Gastroesophageal sphincter (tissue), 3 donors: ENCODE measurements at regions not wholly inside any gene's neighbourhood (a gene's known extent, or its start where the extent isn't known, plus 50 kb on each side); places are given as distances from the start of the nearest gene placed in this dataset.

Source experiments
- CTCF ChIP-seq, 4 experiments: fragments of 200-600 bp in 2 of 4; fragments of 450-650 bp in 2 of 4; sonication (generic) in 1 of 4; IDR thresholded peaks; one replicate each; pipeline ENCODE4 v1.5.1; 2017 to 2019; ENCODE audit warnings: antibody characterized with exemption in 4 of 4, mild to moderate bottlenecking in 2 of 4, moderate library complexity in 2 of 4
- EP300 ChIP-seq: sonication (generic); formaldehyde crosslinking; IDR thresholded peaks from one replicate; pipeline ENCODE4 v1.6.1; 2017; ENCODE audit warnings: antibody characterized with exemption, mild to moderate bottlenecking
- POLR2A ChIP-seq, 2 donors: fragments of 450-650 bp; IDR thresholded peaks; one replicate each; pipeline ENCODE4 v1.6.1; 2017; ENCODE audit warnings: antibody characterized with exemption in 2 of 2, mild to moderate bottlenecking in 2 of 2, moderate library complexity in 1 of 2
- POLR2AphosphoS5 ChIP-seq: sonication (generic); formaldehyde crosslinking; IDR thresholded peaks from one replicate; pipeline ENCODE4 v1.6.1; 2017; ENCODE audit warnings: antibody characterized with exemption

DNA sequence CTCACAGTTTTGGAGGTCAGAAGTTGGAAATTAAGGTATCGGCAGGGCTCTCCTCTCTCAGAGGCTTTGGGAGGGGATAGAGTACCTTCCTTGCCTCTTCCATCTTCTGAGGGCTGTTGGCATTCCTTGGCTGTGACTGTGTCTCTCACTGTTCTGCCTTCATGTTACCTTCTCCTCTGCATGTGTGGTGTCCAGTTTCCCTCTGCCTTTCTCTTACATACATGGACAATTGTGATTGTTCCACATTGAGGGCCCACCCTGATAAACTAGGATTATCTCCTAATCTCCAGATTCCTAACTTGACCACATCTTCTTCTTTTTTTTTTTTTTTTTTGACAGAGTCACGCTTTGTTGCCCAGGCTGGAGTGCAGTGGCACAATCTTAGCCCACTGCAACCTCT is 72.1 kb upstream of the SPACA1 start:
- TF ChIP-seq EP300 (no peak), CTCF (IDR thresholded peaks at IDR 0.05) (no peak), POLR2AphosphoS5 (no peak), POLR2A (IDR thresholded peaks at IDR 0.05) (no peak)
